Peyer's patch (tissue), 4 donors: ENCODE measurements at regions not wholly inside any gene's neighbourhood (a gene's known extent, or its start where the extent isn't known, plus 50 kb on each side); places are given as distances from the start of the nearest gene placed in this dataset.

Source experiments
- CTCF ChIP-seq, 6 experiments: fragments of 450-650 bp in 4 of 6; fragments of 200-600 bp in 2 of 6; sonication (generic) in 1 of 6; IDR thresholded peaks; one replicate each; pipeline ENCODE4 v1.5.1; 2017 to 2019; ENCODE audit warnings: antibody characterized with exemption in 6 of 6, mild to moderate bottlenecking in 3 of 6, moderate library complexity in 1 of 6
- POLR2A ChIP-seq, 2 donors: fragments of 450-650 bp; IDR thresholded peaks; one replicate each; pipeline ENCODE4 v1.5.1; 2017; ENCODE audit warnings: antibody characterized with exemption in 2 of 2, mild to moderate bottlenecking in 2 of 2, moderate library complexity in 2 of 2

- no peak for TF ChIP-seq CTCF (IDR thresholded peaks at IDR 0.05)
- TF ChIP-seq POLR2A (IDR thresholded peaks at IDR 0.05): no peak
Measured at GRCh38 chr12:3973973-3974644, 100.9 kb upstream of the PARP11 start.
